HG02642 (cell line): ENCODE measurements at regions not wholly inside any gene's neighbourhood (a gene's known extent, or its start where the extent isn't known, plus 50 kb on each side); places are given as distances from the start of the nearest gene placed in this dataset.
"Not testable (repeated sequence)": the region's sequence is repeated elsewhere in the genome, so short reads cannot be mapped to it uniquely, and the experiment has no call there.

Source experiments
- ATAC-seq: cut with Tn5 transposase; IDR thresholded peaks from one replicate; pipeline ENCODE4 v1.9.1; 2021; ENCODE audit warnings: mild to moderate bottlenecking; ENCODE audit not compliant: unreplicated experiment, poor library complexity

- no peak for ATAC-seq
Measured at GRCh38 chr15:67943475-67943874, 103.6 kb upstream of the RNU6-1 start.

DNA sequence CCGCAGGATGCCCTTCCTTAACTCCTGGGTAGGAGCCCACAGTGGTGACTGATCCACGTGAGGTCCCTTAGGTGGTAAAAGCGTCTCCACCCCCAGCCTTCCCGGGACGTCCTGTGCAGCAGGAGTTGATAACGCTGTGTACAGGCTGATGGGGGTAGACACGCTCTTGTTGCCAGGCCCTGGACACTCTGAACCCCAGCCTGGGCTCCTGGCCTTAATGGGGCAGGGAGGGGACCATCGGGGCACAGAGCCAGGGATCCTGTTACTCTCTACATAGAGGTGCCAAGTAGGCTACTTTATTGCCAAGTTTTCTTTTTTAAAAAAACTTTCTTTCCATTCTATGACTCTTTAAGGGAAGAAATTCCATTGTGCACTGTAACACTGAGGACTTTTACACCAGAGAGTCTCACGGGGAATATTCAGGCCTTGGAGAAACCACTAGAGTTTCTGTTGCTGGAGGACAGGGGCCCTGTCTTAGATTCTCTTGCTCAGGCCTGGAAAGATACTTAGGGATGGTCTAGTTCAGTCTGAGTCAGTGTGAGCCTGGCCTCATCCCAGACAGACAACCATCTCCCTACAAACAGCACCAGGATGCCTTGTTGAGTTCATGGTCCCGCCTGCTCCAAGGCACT lies 104.3 kb upstream of the RNU6-1 start:
- no peak for ATAC-seq

DNA sequence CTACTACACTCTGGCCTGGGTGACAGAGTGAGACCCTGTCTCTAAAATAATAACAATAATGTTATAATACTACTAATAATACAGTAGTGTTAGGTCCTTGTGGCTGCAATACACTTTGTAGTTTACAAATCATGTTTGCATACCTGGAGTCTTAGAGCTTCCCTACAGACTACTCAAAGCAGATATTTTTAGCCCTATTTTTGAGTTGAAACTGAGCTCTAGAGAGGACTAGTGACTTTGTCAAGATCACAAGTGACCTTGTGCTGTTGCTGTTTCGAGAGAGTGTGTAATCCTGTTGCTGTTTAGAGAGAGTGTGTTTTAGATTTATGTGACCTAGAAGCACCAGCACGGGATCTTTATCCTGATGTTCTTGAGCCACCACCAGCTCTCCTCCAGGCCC lies 105.3 kb upstream of the RNU6-1 start:
- ATAC-seq = no peak

DNA sequence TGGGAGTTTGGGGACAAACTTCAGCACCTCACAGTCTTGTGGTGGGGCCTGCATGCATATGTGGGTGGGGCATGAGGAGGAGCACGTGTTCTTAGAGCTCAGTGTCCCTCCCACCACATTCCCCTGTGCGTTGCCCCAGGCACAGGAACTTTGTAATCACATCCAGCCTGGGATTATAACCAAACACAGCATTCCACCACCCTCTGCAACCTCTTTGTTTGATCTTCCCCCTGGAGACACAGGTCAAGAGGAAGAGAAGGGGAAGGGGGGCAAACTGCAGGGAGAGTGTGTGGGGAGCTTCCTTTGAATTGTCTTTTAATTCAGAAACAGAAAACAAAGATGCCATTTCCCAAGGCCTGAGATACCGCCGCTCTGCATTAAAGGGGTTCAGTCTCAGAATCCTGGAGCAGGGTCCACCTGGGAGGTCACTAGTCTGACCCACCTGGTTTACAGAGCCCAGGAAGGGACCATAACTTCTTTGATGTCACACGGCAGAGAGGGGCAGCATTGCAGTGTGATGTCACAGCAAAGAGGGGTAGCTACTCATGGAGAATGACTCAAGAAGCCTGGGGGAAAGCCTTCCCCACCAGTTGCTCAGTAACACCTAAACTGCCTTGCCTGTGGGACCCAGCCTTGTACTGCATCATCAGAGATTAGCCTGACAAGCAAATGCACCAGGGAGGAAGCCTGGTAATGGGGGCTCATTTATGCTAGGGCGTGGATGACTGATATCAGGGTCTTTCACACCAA lies 106.3 kb upstream of the RNU6-1 start:
- ATAC-seq = no peak

GRCh38 chr15:67946701-67947100 lies 106.9 kb upstream of the RNU6-1 start:
- ATAC-seq = no peak

GRCh38 chr15:67947254-67948039 lies 106.7 kb upstream of the PIAS1 start:
- no peak for ATAC-seq

DNA sequence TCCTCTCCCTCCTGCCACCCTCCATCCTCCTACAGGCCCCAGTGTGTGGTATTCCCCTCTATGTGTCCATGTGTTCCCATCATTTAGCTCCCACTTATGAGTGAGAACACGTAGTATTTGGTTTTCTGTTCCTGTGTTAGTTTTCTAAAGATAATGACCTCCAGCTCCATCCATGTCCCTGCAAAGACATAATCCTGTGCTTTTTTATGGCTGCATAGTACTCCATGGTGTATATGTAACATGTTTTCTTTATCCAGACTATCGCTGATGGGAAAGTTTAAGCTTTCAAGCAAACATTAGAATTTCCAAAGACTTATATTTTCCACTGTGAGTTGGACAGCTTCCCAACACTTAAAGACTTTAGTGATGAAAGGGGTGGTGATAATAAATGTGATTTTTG lies 105.9 kb upstream of the PIAS1 start:
- ATAC-seq = no peak

- ATAC-seq = not testable (repeated sequence)
Measured at GRCh38 chr15:67951187-67951586, 102.9 kb upstream of the PIAS1 start.

DNA sequence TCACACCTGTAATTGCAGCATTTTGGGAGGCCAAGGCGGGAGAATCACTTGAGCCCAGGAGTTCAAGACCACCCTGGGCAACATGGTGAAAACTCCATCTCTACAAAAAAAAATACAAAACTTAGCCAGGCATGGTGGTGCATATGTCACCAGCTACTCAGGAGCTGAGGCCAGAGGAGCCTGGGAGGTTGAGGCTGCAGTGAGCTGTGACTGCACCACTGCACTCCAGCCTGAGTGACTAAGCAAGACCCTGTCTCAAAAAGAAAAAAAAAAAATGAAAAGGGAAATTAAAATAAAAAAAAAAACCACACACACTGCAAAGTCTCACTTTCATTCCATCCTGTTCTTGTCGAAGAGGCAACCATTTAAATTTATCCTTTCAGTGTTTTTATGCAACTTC lies 100.8 kb upstream of the PIAS1 start:
- no peak for ATAC-seq

GRCh38 chr15:67955252-67955651 lies 98.9 kb upstream of the PIAS1 start:
- no peak for ATAC-seq

DNA sequence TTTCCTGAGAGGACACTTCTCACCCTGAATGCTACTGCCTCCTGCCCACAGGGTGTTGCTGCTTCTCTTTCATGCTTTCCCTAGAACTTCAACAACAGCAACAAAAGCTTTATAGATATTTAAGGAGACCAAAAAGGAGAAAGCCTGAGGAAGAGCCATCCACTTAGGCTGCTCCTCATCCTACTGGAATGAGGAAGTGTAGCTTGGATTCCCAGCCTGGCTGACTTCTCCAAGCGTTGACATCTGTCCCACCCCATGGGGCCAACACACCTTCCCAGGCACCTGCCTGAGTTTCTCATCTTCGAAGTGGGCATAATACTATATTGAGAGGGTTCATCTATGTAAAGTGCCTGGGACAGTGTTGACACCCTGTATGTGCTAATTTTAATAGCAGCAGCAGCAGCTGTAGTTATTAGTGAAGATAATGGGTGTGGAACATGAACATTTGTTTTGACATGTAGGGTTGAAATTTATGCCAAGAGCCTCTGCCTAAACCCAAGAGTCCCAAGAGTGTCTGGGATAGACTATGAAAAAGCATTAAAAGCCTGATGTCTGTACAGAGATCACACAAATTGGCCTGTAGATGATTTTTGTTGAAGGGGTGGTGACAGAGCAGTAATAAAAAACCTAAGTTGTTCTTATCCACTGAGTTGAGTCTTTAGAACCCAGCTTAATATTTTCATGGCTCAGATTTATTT lies 96.5 kb upstream of the PIAS1 start:
- ATAC-seq = no peak

DNA sequence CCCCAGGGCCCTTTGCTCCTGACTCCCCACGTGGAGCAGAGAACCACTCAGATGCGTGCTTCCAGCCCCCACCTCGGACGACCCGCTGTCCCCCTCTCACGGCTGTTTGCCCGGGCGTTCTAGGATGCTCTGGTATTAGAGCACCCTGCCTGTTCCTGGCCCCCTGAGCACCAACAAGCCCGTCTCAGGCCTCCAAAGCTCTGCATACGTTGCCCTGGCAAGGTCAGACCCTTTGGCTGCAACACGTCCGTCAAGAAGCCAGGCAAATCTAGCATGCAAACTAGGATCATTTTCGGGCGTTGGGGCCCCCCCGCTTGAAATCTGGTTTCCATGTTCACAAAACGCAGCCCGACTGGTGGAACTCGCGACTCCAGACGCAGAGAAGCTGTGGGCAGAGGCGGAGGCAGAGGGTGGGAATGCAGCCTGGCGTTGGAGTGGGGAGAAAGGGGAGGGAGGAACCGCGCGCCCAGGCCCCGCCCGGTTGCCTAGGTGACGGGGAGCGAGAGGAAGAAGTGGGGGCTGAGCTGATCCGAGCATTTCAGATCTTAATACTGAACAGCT lies 86.2 kb upstream of the PIAS1 start:
- ATAC-seq = peak; percentile 81

DNA sequence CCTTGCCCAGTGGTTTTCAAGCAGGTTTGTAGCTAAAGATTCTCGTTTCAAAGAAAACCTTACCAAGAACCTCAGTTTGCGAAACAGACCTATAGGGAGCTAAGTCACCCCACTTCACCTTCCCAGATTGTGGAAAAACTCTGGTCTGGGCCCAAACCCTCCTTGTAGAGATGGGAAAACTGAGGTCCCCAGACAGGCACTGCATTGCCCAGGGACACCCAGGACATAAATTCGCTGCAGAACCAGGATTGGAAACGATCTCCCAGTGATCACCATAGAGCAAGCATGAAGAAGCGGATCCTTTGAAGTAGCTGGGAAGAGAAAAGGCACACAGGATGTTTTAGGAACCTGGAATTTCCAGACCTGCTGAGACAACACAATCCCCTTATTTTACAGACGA lies 85.6 kb upstream of the PIAS1 start:
- no peak for ATAC-seq

GRCh38 chr15:67968966-67969365 lies 85.1 kb upstream of the PIAS1 start:
- no peak for ATAC-seq

DNA sequence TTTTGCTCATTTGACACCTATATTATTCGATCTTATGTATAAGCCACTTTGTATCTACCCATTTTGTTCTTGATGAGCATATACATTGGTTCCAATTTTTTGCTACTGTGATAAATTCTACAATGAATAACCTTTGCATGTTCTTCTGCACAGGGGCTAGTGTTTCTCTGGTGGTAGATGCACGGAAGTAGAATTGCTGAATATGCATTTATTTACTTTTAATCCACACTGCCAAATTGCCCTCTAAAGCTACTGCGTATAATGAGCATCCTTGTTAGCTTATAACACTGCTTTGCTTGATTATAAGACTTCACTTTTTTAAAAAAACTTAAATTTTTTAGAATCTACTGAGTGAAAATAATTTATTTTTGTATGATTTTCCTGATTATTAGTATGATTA lies 84.2 kb upstream of the PIAS1 start:
- no peak for ATAC-seq

GRCh38 chr15:67972377-67972776 lies 81.7 kb upstream of the PIAS1 start:
- ATAC-seq = no peak

DNA sequence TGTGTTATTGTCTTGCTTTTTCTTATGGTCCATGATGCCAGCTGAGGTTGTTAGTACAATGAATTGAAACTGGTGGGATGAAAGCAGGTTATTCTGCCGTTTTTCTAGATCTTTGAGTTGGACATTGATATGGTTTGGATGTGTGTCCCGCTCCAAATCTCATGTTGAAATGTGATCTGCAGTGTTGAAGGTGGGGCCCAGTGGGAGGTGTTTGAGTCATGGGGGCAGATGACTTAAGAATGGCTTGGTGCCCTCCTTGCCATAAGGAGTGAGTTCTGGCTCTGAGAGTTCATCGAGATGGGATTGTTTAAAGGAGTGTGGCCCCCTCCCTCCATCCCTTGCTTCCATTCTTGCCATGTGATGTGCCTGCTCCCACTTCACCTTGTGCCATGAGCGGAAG lies 80.3 kb upstream of the PIAS1 start:
- ATAC-seq = no peak

DNA sequence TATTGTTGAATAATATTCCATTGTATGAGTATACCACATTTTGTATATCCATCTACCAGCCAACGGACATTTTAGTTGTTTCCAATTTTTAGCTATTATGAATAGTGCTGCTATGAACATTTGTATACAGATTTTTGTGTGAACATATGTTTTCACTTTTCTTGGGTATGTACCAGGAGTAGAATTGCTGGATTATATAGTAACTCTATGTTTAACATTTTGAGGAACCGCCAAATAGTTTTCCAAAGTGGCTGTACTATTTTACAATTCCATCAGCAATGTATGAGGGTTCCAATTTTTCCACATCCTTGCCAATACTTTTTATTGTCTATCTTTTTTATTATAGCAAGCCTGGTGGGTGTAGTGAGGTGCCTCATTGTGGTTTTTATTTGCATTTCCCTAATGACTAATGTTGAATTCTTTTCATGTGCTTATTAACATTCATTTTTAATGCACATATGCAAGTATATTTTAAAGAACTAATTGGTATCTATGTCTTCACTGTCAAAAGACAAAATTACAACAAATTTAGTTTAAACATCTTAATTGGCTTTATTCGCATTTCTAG lies 77.5 kb upstream of the PIAS1 start:
- no peak for ATAC-seq

- no peak for ATAC-seq
Measured at GRCh38 chr15:67977414-67978089, 76.6 kb upstream of the PIAS1 start.

DNA sequence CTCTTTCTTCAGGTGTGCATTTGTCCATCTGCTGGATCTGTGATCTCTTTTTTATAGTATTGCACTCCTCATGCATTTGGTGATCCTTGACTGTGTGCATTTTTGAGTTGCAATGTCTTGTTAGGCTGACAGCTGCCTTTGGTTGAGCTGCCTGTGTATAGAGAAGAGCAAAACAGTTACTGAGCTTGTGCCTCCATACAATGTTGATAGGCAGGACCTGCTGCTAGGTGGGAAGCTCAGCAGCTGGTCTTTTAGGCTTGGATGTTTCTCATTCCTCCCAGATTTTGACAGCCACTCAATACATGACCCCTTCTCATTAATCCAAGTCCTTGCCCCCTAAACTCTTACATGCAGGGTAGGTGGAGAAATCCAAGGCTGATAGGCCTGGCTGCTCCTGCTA lies 74.8 kb upstream of the PIAS1 start:
- no peak for ATAC-seq
